Hematopoietic multipotent progenitor cell treated with erythropoietin and hydrocortisone succinate and interleukin-3 and kit ligand, for 6 days (in vitro differentiated cells): ENCODE measurements at regions not wholly inside any gene's neighbourhood (a gene's known extent, or its start where the extent isn't known, plus 50 kb on each side); places are given as distances from the start of the nearest gene placed in this dataset.
"Not testable (repeated sequence)": the region's sequence is repeated elsewhere in the genome, so short reads cannot be mapped to it uniquely, and the experiment has no call there.

ENCODE experiments used
- DNase-seq: peaks from one replicate; pipeline ENCODE4 v3.0.0-alpha.2; 2015

- DNase-seq, result no peak
Measured at GRCh38 chr7:88610942-88611341, 148.6 kb upstream of the ZNF804B start.

- DNase-seq, result no peak
Measured at GRCh38 chr7:88600695-88601094, 158.8 kb upstream of the ZNF804B start.

GRCh38 chr7:88599528-88599927, 160.0 kb upstream of the ZNF804B start:
- no peak for DNase-seq

- no peak for DNase-seq
Measured at GRCh38 chr7:88597941-88598425, 161.5 kb upstream of the ZNF804B start.

GRCh38 chr7:88590963-88591362, 168.5 kb upstream of the ZNF804B start:
- DNase-seq, result no peak

GRCh38 chr7:88589927-88590326, 169.6 kb upstream of the ZNF804B start:
- no peak for DNase-seq

GRCh38 chr7:88586890-88587289, 172.6 kb upstream of the ZNF804B start:
- no peak for DNase-seq

GRCh38 chr7:88586219-88586618, 173.3 kb upstream of the ZNF804B start:
- DNase-seq, result no peak

GRCh38 chr7:88576720-88577119, 182.8 kb upstream of the ZNF804B start:
- no peak for DNase-seq

- no peak for DNase-seq
Measured at GRCh38 chr7:88566162-88566729, 193.3 kb upstream of the ZNF804B start.

GRCh38 chr7:88565401-88565800, 194.1 kb upstream of the ZNF804B start:
- DNase-seq, result no peak

GRCh38 chr7:88556441-88556840, 203.1 kb upstream of the ZNF804B start:
- not testable (repeated sequence) for DNase-seq

GRCh38 chr7:88554847-88555246, 204.7 kb upstream of the ZNF804B start:
- not testable (repeated sequence) for DNase-seq

GRCh38 chr7:88548399-88548798, 211.1 kb upstream of the ZNF804B start:
- DNase-seq, result no peak

GRCh38 chr7:88546808-88547207, 212.7 kb upstream of the ZNF804B start:
- DNase-seq, result peak; percentile 64

- DNase-seq, result no peak
Measured at GRCh38 chr7:88545663-88546062, 213.8 kb upstream of the ZNF804B start.

- DNase-seq, result no peak
Measured at GRCh38 chr7:88540012-88540411, 219.5 kb upstream of the ZNF804B start.

- no peak for DNase-seq
Measured at GRCh38 chr7:88539518-88539917, 220.0 kb upstream of the ZNF804B start.

- DNase-seq, result no peak
Measured at GRCh38 chr7:88523645-88524044, 217.0 kb upstream of the STEAP4 start.

GRCh38 chr7:88522771-88523293, 216.1 kb upstream of the STEAP4 start:
- no peak for DNase-seq

- DNase-seq, result no peak
Measured at GRCh38 chr7:88516429-88516828, 209.7 kb upstream of the STEAP4 start.

- no peak for DNase-seq
Measured at GRCh38 chr7:88515301-88515700, 208.6 kb upstream of the STEAP4 start.

- no peak for DNase-seq
Measured at GRCh38 chr7:88509341-88509740, 202.6 kb upstream of the STEAP4 start.

- no peak for DNase-seq
Measured at GRCh38 chr7:88500131-88500530, 193.4 kb upstream of the STEAP4 start.
